H1 (cell line): ENCODE measurements at regions not wholly inside any gene's neighbourhood (a gene's known extent, or its start where the extent isn't known, plus 50 kb on each side); places are given as distances from the start of the nearest gene placed in this dataset.

Experiments used
- BRCA1 ChIP-seq: IDR thresholded peaks from 2 replicates; pipeline ENCODE4 v1.6.1; 2012; ENCODE audit warnings: low read depth, low read length, improper control_type of control experiment
- CREB1 ChIP-seq: IDR thresholded peaks from 2 replicates; pipeline ENCODE4 v1.6.1; 2012; ENCODE audit warnings: inconsistent platforms
- FOSL1 ChIP-seq: IDR thresholded peaks from 2 replicates; pipeline ENCODE4 v1.6.1; 2011; ENCODE audit warnings: mild to moderate bottlenecking, low read depth, low read length, moderate library complexity; ENCODE audit not compliant: insufficient read depth
- SP4 ChIP-seq: IDR thresholded peaks from 2 replicates; pipeline ENCODE4 v1.6.1; 2012; ENCODE audit warnings: low read length, inconsistent platforms
- TAF7 ChIP-seq: optimal IDR thresholded peaks from 2 replicates; pipeline ENCODE3; 2011; ENCODE audit warnings: low read depth, mild to moderate bottlenecking, inconsistent platforms, low read length, moderate library complexity, borderline replicate concordance
- TF ChIP-seq, protein P1 (sequence below): IDR thresholded peaks from 2 replicates; pipeline ENCODE4 v1.6.1; 2012; ENCODE audit warnings: low read length, inconsistent platforms

DNA sequence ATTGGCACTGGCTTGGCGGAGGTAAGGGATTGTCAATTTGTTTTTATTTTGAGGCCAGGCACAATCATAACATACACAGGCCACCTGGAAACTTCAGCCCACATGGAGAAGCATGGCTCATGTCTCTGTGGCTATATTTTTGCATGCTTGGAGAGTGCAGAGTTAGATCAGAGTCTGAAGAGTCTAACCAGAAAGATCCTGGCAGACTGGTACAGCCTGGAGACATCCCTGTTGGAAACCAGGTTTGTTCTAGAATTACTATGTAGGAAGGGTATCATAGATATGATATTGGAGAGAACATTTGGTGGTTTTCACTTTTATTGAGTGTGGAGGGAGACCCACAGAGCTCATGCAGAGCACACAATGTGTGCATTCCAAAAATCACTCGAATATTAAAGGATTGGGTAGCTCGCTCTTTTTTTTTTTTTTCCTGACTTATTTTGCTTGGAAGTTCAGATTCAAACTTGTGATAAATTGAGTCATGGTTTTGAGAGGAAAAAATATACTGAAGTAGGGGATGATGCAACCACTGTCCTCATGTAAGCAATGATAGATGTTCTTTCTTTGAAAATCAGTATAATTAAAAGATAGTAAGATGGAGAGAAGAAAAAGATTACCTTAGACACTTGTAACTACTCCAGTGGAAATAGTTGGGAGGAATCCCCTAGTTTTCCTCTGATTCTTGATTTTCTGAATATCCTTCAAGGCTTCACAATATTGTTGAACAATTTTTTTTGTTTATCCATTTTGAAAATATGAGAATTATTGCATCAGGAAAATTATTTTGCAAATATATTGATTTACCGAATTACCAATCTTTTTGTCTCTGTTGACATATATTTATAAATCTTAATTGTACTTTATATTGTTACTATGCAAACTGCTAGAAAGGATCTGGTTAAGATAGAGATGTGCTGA lies 185.7 kb upstream of the ZEB2 start (continued):
- TF ChIP-seq, protein P1, sequence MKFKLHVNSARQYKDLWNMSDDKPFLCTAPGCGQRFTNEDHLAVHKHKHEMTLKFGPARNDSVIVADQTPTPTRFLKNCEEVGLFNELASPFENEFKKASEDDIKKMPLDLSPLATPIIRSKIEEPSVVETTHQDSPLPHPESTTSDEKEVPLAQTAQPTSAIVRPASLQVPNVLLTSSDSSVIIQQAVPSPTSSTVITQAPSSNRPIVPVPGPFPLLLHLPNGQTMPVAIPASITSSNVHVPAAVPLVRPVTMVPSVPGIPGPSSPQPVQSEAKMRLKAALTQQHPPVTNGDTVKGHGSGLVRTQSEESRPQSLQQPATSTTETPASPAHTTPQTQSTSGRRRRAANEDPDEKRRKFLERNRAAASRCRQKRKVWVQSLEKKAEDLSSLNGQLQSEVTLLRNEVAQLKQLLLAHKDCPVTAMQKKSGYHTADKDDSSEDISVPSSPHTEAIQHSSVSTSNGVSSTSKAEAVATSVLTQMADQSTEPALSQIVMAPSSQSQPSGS, result no peak
- TF ChIP-seq TAF7 (no peak), SP4 (no peak), BRCA1 (no peak), CREB1 (no peak), FOSL1 (no peak)
